GM18858 (cell line): ENCODE measurements at regions not wholly inside any gene's neighbourhood (a gene's known extent, or its start where the extent isn't known, plus 50 kb on each side); places are given as distances from the start of the nearest gene placed in this dataset.

Source experiments
- ATAC-seq: cut with Tn5 transposase; IDR thresholded peaks from one replicate; pipeline ENCODE4 v1.9.1; 2021; ENCODE audit not compliant: unreplicated experiment

DNA sequence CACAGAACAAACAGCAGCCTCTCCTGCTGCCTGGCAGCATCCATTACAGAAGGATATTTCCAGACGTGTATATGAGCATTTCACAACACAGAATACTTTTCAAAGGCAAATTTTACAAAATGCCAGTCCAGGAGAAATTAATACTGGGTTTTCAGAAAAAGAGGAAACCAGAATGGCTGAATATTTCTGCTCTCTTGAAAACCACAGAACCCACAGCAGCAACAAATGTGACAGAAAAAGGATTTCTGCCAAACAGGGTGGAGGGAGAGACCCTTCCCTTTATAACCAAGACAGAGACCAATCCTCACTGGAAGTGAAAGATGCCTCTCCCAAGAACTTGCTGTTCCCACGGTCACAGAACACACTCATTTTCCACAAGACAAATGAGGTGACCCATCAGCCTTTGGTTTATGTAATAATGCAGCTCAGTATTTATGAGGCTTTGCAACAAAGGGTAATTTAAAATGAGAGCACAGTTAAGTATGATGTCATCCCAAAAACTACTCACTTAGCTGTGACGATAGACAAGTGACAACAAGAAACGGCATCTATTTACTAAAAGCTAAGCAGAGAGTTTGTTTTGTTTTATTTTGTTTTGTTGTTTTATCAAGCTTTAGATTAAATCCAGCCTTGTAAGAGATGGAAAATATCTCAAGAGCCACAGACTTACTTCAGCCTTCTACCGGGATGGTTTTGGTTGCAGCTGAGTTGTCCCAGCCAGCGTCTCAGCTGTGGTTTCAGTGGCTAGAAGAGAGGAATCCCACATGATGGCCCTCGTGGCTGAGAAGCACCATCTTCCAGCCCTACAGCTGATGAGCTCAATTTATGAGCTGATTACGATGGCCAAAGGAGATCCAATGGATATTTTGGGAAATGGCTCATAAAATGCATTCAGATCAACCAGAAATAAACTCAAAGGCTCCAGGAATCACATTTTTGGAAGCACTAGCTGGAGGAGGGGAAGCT is 249.3 kb upstream of the AGAP1 start:
- ATAC-seq = no peak

GRCh38 chr2:235247001-235247400 is 246.8 kb upstream of the AGAP1 start:
- ATAC-seq = no peak

DNA sequence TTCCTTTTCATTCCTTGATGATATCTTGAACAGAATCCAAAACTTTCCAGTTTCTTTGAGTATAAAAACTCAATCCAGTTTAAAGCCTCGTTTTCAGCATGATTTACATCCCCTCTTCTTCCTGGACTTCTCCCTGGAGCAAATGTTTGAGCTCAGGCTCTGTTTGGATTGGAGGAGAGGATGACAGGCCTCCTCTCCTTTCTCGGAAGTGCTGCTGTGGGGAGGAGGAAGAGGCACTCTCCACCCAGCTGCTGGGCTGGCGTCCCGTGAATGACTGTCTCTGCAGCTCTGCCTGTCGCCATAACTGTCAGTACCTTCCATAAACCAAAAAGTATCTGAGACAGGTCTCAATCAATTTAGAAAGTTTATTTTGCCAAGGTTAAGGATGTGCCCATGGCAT is 238.2 kb upstream of the AGAP1 start:
- ATAC-seq = no peak

- ATAC-seq = no peak
Measured at GRCh38 chr2:235257590-235257989, 236.3 kb upstream of the AGAP1 start.

DNA sequence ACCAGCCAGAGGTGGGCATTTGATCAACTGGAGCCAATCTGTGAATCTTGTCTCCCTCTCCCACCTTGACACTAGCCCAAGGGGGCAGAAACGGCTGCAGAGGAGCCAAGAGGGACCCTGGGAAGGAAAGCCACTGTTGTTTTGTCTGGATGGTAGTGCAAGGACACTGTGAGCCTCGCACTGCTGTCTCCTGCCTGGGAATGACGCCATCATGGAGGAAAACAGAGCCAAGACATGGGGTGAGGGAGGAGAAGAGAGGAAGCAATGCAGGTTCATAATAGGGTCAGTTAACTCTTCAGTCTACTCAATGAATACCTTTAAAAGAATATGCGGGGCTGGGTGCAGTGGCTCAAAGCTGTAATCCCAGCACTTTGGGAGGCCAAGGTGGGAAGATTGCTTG is 231.1 kb upstream of the AGAP1 start:
- ATAC-seq = no peak

DNA sequence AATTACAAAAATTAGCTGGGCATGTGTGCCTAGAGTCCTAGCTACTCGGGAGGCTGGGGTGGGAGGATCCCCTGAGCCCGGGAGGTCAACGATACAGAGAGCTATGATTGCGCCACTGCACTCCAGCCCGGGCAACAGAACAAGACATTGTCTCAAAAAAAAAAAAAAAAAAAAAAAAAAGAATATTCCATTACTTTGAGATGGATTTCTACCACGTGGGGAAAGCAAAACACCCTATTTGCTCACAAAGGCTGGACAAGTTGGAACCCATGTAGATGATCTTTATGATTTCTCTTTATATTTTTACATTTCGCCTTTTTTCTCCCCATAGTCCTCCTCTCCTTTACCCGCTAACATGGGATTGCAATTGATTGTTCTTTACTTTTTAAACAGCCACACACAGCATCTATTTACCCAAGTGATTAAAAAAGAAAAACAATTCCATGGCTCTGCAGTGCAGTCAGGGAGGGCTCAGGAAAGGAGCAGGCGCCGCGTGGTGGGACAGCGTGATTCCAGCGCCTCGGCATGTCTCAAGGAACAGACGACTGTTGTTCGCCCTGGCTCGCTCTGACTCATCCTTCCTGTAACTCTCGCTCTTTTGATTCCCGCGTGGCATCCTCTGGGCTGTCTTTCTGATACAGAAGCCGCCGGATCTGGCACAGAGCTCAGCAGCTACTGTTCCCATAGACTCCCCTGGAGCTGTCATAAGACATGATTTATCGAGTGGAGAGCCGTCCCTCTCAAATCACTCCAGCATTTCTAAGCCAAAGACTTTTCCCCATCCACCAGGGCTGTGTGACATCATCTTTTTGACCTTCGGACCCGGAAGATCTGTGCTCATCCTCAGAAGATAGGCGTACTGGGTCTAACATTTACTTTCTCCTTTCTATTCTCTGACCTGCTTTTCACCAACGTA is 230.4 kb upstream of the AGAP1 start:
- no peak for ATAC-seq

DNA sequence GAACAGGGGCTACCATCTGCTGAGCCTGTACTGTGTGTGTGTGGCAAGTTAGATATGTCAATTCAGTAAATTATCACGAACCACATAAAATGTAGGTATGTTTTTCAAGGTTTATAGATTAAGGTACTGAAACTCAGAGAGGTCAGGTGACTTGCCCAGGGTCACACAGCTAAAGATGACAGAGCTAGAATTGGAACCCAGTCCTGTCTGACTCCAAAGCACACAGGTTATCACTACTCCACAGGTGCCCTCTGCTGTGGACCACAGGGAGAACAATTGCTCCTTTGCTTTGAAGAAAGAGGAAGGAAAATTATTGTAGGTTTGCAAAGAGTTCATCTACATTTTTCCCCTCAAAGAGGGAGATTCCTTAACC is 229.7 kb upstream of the AGAP1 start:
- ATAC-seq = no peak

- no peak for ATAC-seq
Measured at GRCh38 chr2:235264512-235264911, 229.3 kb upstream of the AGAP1 start.

- no peak for ATAC-seq
Measured at GRCh38 chr2:235265348-235265965, 228.4 kb upstream of the AGAP1 start.

DNA sequence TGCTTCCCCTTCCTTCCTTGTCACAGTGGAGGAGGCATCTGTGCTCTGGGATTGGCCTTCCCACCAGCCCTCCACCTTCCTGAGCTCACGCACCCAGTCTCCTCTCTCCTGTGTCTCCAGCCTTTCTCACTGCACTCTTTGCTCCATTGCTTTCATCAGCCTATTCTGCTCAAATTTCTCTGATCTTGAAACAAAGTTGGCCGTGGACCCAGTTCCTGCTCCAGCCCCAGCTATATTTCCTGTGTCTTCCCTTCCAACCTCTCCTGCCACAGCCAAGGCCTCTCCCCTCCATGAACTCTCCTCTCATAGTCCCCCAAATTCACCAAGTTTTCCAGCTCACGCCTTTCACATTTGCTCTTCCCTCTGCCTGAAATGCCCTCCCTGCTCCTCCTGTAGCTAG is 226.6 kb upstream of the AGAP1 start:
- ATAC-seq = no peak

GRCh38 chr2:235268535-235268934 is 225.3 kb upstream of the AGAP1 start:
- no peak for ATAC-seq

DNA sequence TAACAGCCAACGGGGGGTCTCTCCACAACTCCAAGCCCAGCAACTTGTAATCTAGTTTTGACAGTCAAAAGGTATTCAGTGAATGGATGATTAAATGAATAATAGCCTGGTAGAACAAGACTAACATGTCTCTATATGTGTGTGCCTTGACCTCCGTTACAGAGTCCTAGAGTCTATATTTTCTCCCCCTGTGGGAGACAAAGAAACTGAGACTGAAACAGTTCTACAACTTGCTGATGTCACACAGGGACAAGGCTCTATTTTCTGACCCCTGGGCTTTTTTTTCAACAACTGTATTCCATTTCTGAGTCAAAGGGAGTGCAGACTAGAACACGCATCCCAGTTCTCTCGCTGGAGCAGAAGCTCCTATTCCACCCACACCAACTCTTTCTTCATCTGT is 223.6 kb upstream of the AGAP1 start:
- peak; percentile 45 for ATAC-seq

- ATAC-seq = peak; percentile 93
Measured at GRCh38 chr2:235270956-235271355, 222.9 kb upstream of the AGAP1 start.

DNA sequence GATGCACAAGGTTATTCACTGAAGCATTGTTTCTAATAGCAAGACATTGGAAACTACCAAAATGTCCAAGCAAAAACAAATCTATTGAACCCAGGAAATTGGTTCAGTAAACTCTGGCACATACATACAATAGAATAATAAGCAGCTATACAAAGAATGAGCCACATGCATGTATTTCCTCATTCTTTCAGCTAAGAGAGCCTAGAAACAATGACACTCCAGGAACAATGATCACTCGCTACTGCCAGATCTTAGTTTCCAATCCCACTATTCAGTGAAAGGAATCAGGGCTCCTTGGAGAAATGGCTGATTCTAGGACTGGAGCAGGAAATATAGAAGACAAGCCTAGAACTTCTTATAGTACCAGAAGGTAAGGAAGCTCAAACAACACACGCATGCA is 221.9 kb upstream of the AGAP1 start:
- ATAC-seq = no peak

- ATAC-seq = no peak
Measured at GRCh38 chr2:235274023-235274422, 219.8 kb upstream of the AGAP1 start.

DNA sequence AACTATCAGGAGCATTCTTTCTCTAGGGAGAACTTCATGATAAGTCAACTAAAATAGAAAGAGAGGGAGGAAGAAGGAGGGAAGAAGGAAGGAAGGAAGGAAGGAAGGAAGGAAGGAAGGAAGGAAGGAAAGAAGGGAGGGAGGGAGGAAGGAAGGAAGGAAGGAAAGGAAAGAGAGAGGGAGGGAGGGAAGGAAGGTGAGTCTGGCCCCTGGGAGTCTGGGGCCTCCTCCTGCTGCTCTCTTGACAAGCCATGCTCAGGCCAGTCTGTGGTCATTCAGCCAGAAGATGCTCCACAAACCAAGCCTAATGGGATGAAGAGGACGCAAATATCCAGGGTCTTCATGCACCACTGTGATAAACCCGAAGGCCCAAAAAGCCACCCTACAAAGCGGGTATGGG is 216.4 kb upstream of the AGAP1 start:
- no peak for ATAC-seq

GRCh38 chr2:235278771-235279355 is 215.0 kb upstream of the AGAP1 start:
- ATAC-seq = no peak

DNA sequence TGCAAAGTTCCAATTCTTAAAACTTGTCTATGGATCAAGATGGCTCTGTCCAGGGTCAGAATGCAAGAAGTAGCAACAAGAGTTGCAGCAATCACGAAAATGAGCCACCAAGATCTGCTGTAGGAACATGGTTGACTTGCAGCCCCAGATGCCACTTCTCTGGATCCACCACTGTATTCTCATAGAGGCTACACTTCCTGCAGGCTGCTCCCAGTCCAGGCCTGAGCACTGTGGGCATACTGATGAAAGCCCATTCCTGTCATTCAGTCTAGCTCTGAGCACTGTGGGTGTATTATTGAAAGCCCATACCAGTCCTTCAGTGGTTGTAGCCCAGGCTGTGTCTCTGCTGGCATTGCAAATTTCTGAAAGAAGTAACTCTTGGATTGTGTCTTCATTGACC is 213.9 kb upstream of the AGAP1 start:
- no peak for ATAC-seq

GRCh38 chr2:235283246-235283645 is 210.6 kb upstream of the AGAP1 start:
- no peak for ATAC-seq

DNA sequence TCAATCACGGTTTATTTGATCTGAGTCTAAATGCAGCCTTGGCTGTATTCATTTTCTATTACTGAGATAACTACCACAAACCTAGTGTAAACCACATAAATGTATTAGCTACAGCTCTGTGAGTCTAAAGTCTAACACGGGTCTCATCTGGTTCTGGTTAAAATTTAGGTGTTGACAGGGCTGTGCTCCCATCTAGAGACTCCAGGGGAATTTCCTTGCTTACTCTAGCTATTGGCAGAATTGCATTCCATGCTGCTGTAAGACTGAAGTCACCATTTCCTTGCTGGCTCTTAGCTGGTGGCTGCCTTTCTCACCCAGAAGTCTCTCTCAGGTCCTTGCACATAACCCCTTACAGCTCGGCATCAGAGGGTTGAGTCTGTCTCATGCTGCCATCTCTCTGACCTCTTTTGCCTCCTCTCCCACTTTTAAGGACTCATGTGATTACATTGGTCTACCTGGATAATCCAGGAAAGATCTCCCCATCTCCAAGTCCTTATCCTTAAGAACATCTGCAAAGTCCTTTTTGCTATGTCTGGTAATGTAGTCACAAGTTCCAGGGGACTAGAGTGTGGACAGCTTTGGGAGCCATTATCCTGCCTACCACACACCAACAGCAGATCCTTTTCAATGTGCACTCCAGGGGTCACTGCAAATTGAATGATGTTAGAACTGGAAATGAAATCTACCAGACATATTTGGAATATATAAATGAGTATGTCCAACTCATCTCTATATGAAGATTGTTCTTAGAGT is 207.0 kb upstream of the AGAP1 start:
- ATAC-seq = no peak
